Vagina (tissue), 2 donors: ENCODE measurements at regions not wholly inside any gene's neighbourhood (a gene's known extent, or its start where the extent isn't known, plus 50 kb on each side); places are given as distances from the start of the nearest gene placed in this dataset.

ENCODE experiments used
- DNase-seq, 2 donors: peaks; one replicate each; pipeline ENCODE4 v3.0.0-alpha.2; 2017; ENCODE audit errors: extremely low spot score in 2 of 2
- H3K27ac ChIP-seq: fragments of 200-600 bp; sonication (generic); one replicate; pipeline ENCODE4 v1.5.1; 2019
- H3K27me3 ChIP-seq: fragments of 200-600 bp; sonication (generic); one replicate; pipeline ENCODE4 v1.5.1; 2019
- H3K36me3 ChIP-seq, 2 donors: fragments of 200-600 bp; sonication (generic); one replicate each; pipeline ENCODE4 v1.5.1; 2017 to 2019
- H3K4me1 ChIP-seq: fragments of 200-600 bp; sonication (generic); one replicate; pipeline ENCODE4 v1.5.1; 2019
- H3K4me3 ChIP-seq, 2 donors: fragments of 200-600 bp; sonication (generic); 1 replicate in 1 of 2; 2 replicates in 1 of 2; pipeline ENCODE4 v1.5.1; 2016 to 2019
- H3K9me3 ChIP-seq: fragments of 200-600 bp; sonication (generic); one replicate; pipeline ENCODE4 v1.5.1; 2019
- CTCF ChIP-seq, 3 experiments: fragments of 450-650 bp in 2 of 3; fragments of 200-600 bp in 1 of 3; sonication (generic) in 1 of 3; IDR thresholded peaks; one replicate each; pipeline ENCODE4 v1.5.1; 2017 to 2019; ENCODE audit warnings: antibody characterized with exemption in 3 of 3, mild to moderate bottlenecking in 2 of 3, moderate library complexity in 2 of 3
- POLR2A ChIP-seq, 2 donors: fragments of 450-650 bp; IDR thresholded peaks; one replicate each; pipeline ENCODE4 v1.6.1; 2017; ENCODE audit warnings: antibody characterized with exemption in 2 of 2, mild to moderate bottlenecking in 2 of 2, moderate library complexity in 2 of 2
- POLR2AphosphoS5 ChIP-seq, 2 donors: sonication (generic); formaldehyde crosslinking; IDR thresholded peaks; one replicate each; pipeline ENCODE4 v1.9.0; 2017; ENCODE audit warnings: antibody characterized with exemption in 2 of 2, mild to moderate bottlenecking in 2 of 2, low read depth in 1 of 2; ENCODE audit not compliant: insufficient read depth in 1 of 2
- intact Hi-C: fragments of 100-400 bp; cut with DNase I; formaldehyde crosslinking; loops from one replicate; pipeline ENCODE4 v1.15.1; 2023

GRCh38 chr17:33777674-33778073 lies 477.4 kb upstream of the CCL2 start:
- TF ChIP-seq CTCF (IDR thresholded peaks at IDR 0.05) (no peak), POLR2A (IDR thresholded peaks at IDR 0.05) (no peak)
- H3K36me3 ChIP-seq, result no peaks in the 10 kb centered on the region
- no peaks in the 10 kb centered on the region for H3K4me1 ChIP-seq
- no peaks in the 10 kb centered on the region for H3K27me3 ChIP-seq
- H3K9me3 ChIP-seq, result no peaks in the 10 kb centered on the region
- no peak overlapping the region for H3K27ac ChIP-seq
- H3K4me3 ChIP-seq, result no peak overlapping the region
- no peak for DNase-seq
- intact Hi-C loops, result no loop called here

GRCh38 chr17:33778505-33779233 lies 476.4 kb upstream of the CCL2 start:
- intact Hi-C loops, result no loop called here
- H3K27ac ChIP-seq, result no peak overlapping the region
- H3K4me3 ChIP-seq, result no peak overlapping the region
- H3K9me3 ChIP-seq, result no peaks in the 10 kb centered on the region
- H3K4me1 ChIP-seq, result no peaks in the 10 kb centered on the region
- no peaks in the 10 kb centered on the region for H3K36me3 ChIP-seq
- no peak for DNase-seq
- H3K27me3 ChIP-seq, result no peaks in the 10 kb centered on the region
- TF ChIP-seq POLR2AphosphoS5 (IDR thresholded peaks at IDR 0.05; ENCODE audit: insufficient read depth in 1 of 2, low read depth in 1 of 2), result no peak
- no peak for TF ChIP-seq CTCF (IDR thresholded peaks at IDR 0.05)
- no peak for TF ChIP-seq POLR2A (IDR thresholded peaks at IDR 0.05)

- Histone ChIP-seq H3K9me3 (no peaks in the 10 kb centered on the region), H3K27ac (no peak overlapping the region), H3K27me3 (no peaks in the 10 kb centered on the region), H3K36me3 (no peaks in the 10 kb centered on the region), H3K4me1 (no peaks in the 10 kb centered on the region), H3K4me3 (no peak overlapping the region)
- TF ChIP-seq CTCF (IDR thresholded peaks at IDR 0.05) (peak; percentile 70 to 88 (median 86)), POLR2A (IDR thresholded peaks at IDR 0.05) (no peak), POLR2AphosphoS5 (IDR thresholded peaks at IDR 0.05; ENCODE audit: insufficient read depth in 1 of 2, low read depth in 1 of 2) (no peak)
- intact Hi-C loops, result no loop called here
- DNase-seq, result no peak
Observed at GRCh38 chr17:33779234-33779591, 475.9 kb upstream of the CCL2 start.

GRCh38 chr17:33785281-33785680 lies 469.8 kb upstream of the CCL2 start:
- intact Hi-C loops, result no loop called here
- TF ChIP-seq POLR2A (IDR thresholded peaks at IDR 0.05) (no peak), POLR2AphosphoS5 (IDR thresholded peaks at IDR 0.05; ENCODE audit: insufficient read depth in 1 of 2, low read depth in 1 of 2) (no peak), CTCF (IDR thresholded peaks at IDR 0.05) (no peak)
- no peak overlapping the region for H3K27ac ChIP-seq
- no peaks in the 10 kb centered on the region for H3K9me3 ChIP-seq
- H3K4me1 ChIP-seq, result no peaks in the 10 kb centered on the region
- H3K4me3 ChIP-seq, result no peak overlapping the region
- H3K27me3 ChIP-seq, result no peaks in the 10 kb centered on the region
- no peaks in the 10 kb centered on the region for H3K36me3 ChIP-seq
- DNase-seq, result no peak

- H3K27me3 ChIP-seq, result no peaks in the 10 kb centered on the region
Observed at GRCh38 chr17:33786478-33786877, 468.6 kb upstream of the CCL2 start.

More at GRCh38 chr17:33786478-33786877, 468.6 kb upstream of the CCL2 start:
- H3K9me3 ChIP-seq, result no peaks in the 10 kb centered on the region
- TF ChIP-seq POLR2A (IDR thresholded peaks at IDR 0.05) (no peak), POLR2AphosphoS5 (IDR thresholded peaks at IDR 0.05; ENCODE audit: insufficient read depth in 1 of 2, low read depth in 1 of 2) (no peak), CTCF (IDR thresholded peaks at IDR 0.05) (no peak)
- no peak overlapping the region for H3K4me3 ChIP-seq
- intact Hi-C loops, result no loop called here
- H3K4me1 ChIP-seq, result no peaks in the 10 kb centered on the region
- H3K27ac ChIP-seq, result no peak overlapping the region
- DNase-seq, result no peak
- no peaks in the 10 kb centered on the region for H3K36me3 ChIP-seq
